SH-SY5Y (cell line): ENCODE measurements at regions not wholly inside any gene's neighbourhood (a gene's known extent, or its start where the extent isn't known, plus 50 kb on each side); places are given as distances from the start of the nearest gene placed in this dataset.

Experiments used
- GATA2 ChIP-seq: IDR thresholded peaks from 2 replicates; pipeline ENCODE4 v1.6.1; 2011; ENCODE audit warnings: mild to moderate bottlenecking, low read depth, low read length
- GATA3 ChIP-seq: IDR thresholded peaks from 2 replicates; pipeline ENCODE4 v1.6.1; 2011; ENCODE audit warnings: low read depth, mild to moderate bottlenecking, low read length, moderate library complexity

GRCh38 chr10:129365767-129366402 lies 101.2 kb upstream of the MGMT start:
- TF ChIP-seq GATA3 (no peak), GATA2 (no peak)

DNA sequence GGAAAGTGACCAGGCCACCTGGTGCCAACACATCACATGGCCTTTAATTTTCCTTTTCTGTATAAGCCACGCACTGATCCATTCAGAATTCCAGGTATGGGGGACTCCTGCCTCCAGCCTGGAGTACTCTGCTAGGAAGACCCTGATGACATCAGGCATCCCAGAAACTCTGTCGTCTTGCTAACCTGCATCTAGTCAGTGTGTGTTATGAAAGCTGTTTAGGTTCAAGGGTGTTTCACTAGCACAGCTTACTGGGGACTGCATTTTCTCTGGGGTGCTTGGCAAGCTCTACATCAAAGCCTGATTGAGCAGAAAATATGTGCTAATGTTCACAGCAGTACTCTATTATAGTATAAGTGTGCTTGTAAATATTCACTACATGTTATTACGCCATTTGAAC lies 100.6 kb upstream of the MGMT start:
- TF ChIP-seq GATA3 (no peak), GATA2 (no peak)

GRCh38 chr10:129369566-129369965 lies 97.5 kb upstream of the MGMT start:
- TF ChIP-seq GATA3 (no peak), GATA2 (no peak)

DNA sequence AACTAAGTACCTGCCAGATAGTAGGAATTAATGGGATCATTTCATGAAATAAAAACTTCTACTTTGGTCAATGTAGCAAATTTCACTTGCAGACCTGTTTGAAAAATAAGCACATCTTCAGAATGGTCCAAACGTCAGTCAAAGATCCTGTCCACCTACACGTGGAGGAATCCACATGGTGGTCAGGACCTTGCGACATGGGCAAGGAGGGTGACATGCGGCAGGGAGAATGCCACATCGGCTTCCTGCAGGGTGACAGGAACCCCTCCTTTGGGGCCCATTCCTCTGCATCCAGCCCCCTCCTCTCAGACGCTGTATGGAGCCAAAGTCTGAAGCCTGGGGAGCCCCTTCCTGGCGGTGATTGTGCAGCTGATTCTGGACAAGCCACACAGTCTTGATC lies 95.5 kb upstream of the MGMT start:
- TF ChIP-seq GATA2 (no peak), GATA3 (no peak)

- no peak for TF ChIP-seq GATA2
- TF ChIP-seq GATA3 = no peak
Measured at GRCh38 chr10:129372172-129372571, 94.9 kb upstream of the MGMT start.

GRCh38 chr10:129373231-129373630 lies 93.8 kb upstream of the MGMT start:
- TF ChIP-seq GATA3 (no peak), GATA2 (no peak)

- TF ChIP-seq GATA2 = no peak
- no peak for TF ChIP-seq GATA3
Measured at GRCh38 chr10:129373718-129374117, 93.3 kb upstream of the MGMT start.

DNA sequence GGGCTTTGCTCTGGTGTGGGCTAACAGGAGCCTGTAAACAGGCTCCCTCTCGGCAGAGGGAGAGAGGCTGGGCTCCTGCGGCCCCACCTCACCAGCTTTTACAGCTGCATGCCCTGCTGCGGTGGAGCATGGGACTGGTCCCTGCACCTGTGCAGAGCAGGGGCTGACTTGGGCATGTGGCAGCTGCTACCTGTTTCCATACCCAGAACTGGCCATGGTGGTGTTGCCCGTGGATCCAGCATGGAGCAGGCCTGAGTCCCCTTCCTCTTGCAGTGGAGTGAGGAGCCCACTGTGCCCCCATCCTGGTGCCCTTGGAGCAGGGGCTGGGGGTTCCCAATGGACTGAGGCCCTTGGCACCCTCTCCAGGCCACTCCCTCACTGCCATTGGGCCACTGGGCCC lies 91.9 kb upstream of the MGMT start:
- TF ChIP-seq GATA3 (no peak), GATA2 (no peak)

GRCh38 chr10:129375912-129376311 lies 91.1 kb upstream of the MGMT start:
- TF ChIP-seq GATA3 (no peak), GATA2 (no peak)

DNA sequence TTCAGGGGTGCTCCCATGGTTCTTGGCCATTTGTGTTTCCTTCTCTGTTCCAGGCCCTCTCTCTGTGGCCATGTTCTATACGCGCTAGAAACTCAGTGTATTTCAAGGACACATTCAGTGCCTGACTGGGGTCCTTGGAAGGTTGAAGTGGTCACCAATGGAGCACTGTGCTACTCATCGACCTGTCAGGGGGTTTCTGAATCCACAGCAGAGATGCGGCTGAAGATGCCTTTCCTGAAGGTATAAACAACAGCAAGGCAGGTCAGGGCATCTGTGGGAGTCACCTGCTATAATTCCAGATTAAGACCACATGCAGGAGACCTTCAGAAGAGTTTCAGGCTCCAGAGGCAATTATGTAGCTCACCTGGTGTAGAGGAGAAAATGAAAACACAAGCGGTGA lies 86.8 kb upstream of the MGMT start:
- TF ChIP-seq GATA3 (no peak), GATA2 (no peak)

GRCh38 chr10:129381741-129382140 lies 85.3 kb upstream of the MGMT start:
- TF ChIP-seq GATA3 (no peak), GATA2 (no peak)

DNA sequence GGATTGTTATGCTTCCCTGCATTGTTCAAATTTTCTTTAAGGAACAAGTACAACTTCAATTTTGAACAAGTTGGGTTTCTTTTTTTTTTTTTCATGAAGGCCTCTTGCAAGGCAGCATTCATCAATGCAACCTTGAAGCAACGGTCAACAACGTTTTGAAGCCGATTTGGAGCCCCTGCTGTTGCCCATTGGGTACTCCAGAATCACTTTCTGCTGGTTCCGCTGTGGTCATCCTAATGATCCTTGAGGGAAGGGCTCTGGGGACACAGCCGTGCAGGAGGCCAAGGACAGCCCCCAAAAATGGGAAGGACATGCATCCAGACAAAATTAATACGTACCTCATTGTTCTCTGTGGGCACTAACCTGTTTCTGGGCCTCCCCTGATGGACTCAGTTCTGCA lies 84.6 kb upstream of the MGMT start:
- TF ChIP-seq GATA2 = no peak
- TF ChIP-seq GATA3 = no peak

- TF ChIP-seq GATA3 (no peak), GATA2 (no peak)
Measured at GRCh38 chr10:129383651-129384050, 83.4 kb upstream of the MGMT start.

- TF ChIP-seq GATA2 (no peak), GATA3 (no peak)
Measured at GRCh38 chr10:129385600-129385999, 81.4 kb upstream of the MGMT start.

- TF ChIP-seq GATA2 (no peak), GATA3 (no peak)
Measured at GRCh38 chr10:129386415-129387257, 80.4 kb upstream of the MGMT start.

- TF ChIP-seq GATA3 (no peak), GATA2 (no peak)
Measured at GRCh38 chr10:129387258-129387525, 79.8 kb upstream of the MGMT start.

DNA sequence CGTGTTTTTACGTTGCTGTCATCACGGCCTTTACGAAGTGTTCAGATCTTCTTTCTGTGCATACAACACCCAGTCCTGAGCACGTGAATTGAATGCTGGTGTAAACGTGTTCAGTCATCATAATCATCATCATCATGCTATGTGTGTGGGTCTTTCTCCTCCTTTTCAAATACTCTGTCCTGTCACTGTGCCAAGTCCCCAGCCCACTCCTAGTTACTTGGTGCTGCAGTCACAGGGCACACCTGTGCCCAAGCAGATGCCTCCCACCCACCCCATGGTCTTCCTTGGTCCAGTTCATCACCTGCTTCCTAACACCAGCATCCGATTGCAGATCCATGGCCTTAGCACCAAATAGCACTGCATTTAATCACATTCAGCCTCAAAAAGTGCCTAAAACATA lies 78.6 kb upstream of the MGMT start:
- no peak for TF ChIP-seq GATA3
- TF ChIP-seq GATA2 = no peak
